PC-3 (cell line): ENCODE measurements at regions not wholly inside any gene's neighbourhood (a gene's known extent, or its start where the extent isn't known, plus 50 kb on each side); places are given as distances from the start of the nearest gene placed in this dataset.
"Not testable (repeated sequence)": the region's sequence is repeated elsewhere in the genome, so short reads cannot be mapped to it uniquely, and the experiment has no call there.

Experiments used
- ATAC-seq: fragments of 200-7000 bp; cut with Tn5 transposase; 2 replicates; pipeline ENCODE4 v1.9.1; 2020; ENCODE audit warnings: mild to moderate bottlenecking, moderate library complexity
- BruUV-seq: library from RNA; stranded (reverse); fragments of 400-500 nt; replicated peaks from 2 replicates; lab custom pipeline; 2021; lab: Mats Ljungman, UMichigan
- CTCF ChIA-PET: fragments of 300-600 bp; sonication (Branson Sonifier 250); formaldehyde crosslinking; loops from one replicate; lab custom pipeline; 2022; ENCODE audit warnings: antibody characterized with exemption; lab: Charles Lee
- POLR2A ChIA-PET: fragments of 300-600 bp; sonication (Branson Sonifier 250); formaldehyde crosslinking; loops from one replicate; lab custom pipeline; 2022; ENCODE audit warnings: antibody characterized with exemption; ENCODE audit not compliant: unreplicated experiment; lab: Charles Lee
- DNase-seq: peaks from one replicate; pipeline ENCODE4 v3.0.0-alpha.2; 2015
- H2AFZ ChIP-seq: fragments of 300-600 bp; sonication (generic); 2 replicates; pipeline ENCODE4 v1.6.0; 2016; ENCODE audit warnings: antibody characterized with exemption, low read length
- H3F3A ChIP-seq: fragments of 300-600 bp; sonication (generic); one replicate; pipeline ENCODE4 v1.6.0; 2017; ENCODE audit warnings: antibody characterized with exemption, low read length, control low read depth, mild to moderate bottlenecking; ENCODE audit not compliant: unreplicated experiment
- H3K27ac ChIP-seq: fragments of 300-600 bp; sonication (generic); 2 replicates; pipeline ENCODE4 v1.5.1; 2016; ENCODE audit warnings: mild to moderate bottlenecking, low read length
- H3K27me3 ChIP-seq: fragments of 300-600 bp; sonication (generic); 2 replicates; pipeline ENCODE4 v1.6.1; 2016; ENCODE audit warnings: low read length, mixed read lengths
- H3K36me3 ChIP-seq: fragments of 300-600 bp; sonication (generic); 2 replicates; pipeline ENCODE4 v1.6.1; 2016; ENCODE audit warnings: low read depth, mixed run types, low read length, mixed read lengths
- H3K4me1 ChIP-seq: fragments of 300-600 bp; sonication (generic); 2 replicates; pipeline ENCODE4 v1.5.1; 2016; ENCODE audit warnings: low read length; ENCODE audit not compliant: insufficient read depth
- H3K4me2 ChIP-seq: fragments of 300-600 bp; sonication (generic); 2 replicates; pipeline ENCODE4 v1.6.0; 2016; ENCODE audit warnings: low read length
- H3K4me3 ChIP-seq: fragments of 300-600 bp; sonication (generic); 2 replicates; pipeline ENCODE4 v1.5.1; 2016; ENCODE audit warnings: mild to moderate bottlenecking, low read length, mixed read lengths
- H3K79me2 ChIP-seq: fragments of 300-600 bp; sonication (generic); 2 replicates; pipeline ENCODE4 v1.6.1; 2017; ENCODE audit warnings: low read length, mixed read lengths
- H3K9ac ChIP-seq: fragments of 300-600 bp; sonication (generic); 2 replicates; pipeline ENCODE4 v1.6.0; 2016; ENCODE audit warnings: mild to moderate bottlenecking, low read length
- H3K9me2 ChIP-seq: fragments of 300-600 bp; sonication (generic); replicated peaks from 2 replicates; pipeline ENCODE4 v1.6.1; 2016; ENCODE audit warnings: mixed run types, low read length, mixed read lengths
- H3K9me3 ChIP-seq: fragments of 300-600 bp; sonication (generic); 2 replicates; pipeline ENCODE4 v1.6.1; 2016; ENCODE audit warnings: low read length, mixed read lengths
- H4K20me1 ChIP-seq: fragments of 300-600 bp; sonication (generic); 2 replicates; pipeline ENCODE4 v1.6.1; 2016; ENCODE audit warnings: low read length, mixed read lengths
- EZH2 ChIP-seq: fragments of 300-600 bp; sonication (generic); IDR thresholded peaks from one replicate; pipeline ENCODE4 v1.6.1; 2017; ENCODE audit warnings: antibody characterized with exemption, mild to moderate bottlenecking, low read length; ENCODE audit not compliant: unreplicated experiment
- EZH2phosphoT487 ChIP-seq: fragments of 300-600 bp; sonication (generic); IDR thresholded peaks from 2 replicates; pipeline ENCODE4 v1.6.1; 2018; ENCODE audit warnings: mild to moderate bottlenecking, antibody characterized with exemption, low read length, borderline replicate concordance
- intact Hi-C: fragments of 100-400 bp; cut with micrococcal nuclease; formaldehyde crosslinking; loops from 2 replicates; pipeline ENCODE4 v1.9.0; 2023
- TF ChIP-seq, protein P1 (sequence below): fragments of 300-600 bp; sonication (generic); conservative IDR thresholded peaks from 2 replicates; pipeline ENCODE4 v1.5.1; 2017; ENCODE audit warnings: antibody characterized with exemption, low read depth, mild to moderate bottlenecking, low read length

GRCh38 chr12:89870413-89871184, 162.0 kb upstream of the ATP2B1 start:
- no peaks in the 10 kb centered on the region for H3K27me3 ChIP-seq
- H3K4me2 ChIP-seq = no peak overlapping the region
- H4K20me1 ChIP-seq = no peaks in the 10 kb centered on the region
- no peaks in the 10 kb centered on the region for H3K4me1 ChIP-seq
- H3K79me2 ChIP-seq = no peaks in the 10 kb centered on the region
- POLR2A ChIA-PET = no interaction called here
- TF ChIP-seq EZH2 (no peak), EZH2phosphoT487 (no peak)
- TF ChIP-seq, protein P1, sequence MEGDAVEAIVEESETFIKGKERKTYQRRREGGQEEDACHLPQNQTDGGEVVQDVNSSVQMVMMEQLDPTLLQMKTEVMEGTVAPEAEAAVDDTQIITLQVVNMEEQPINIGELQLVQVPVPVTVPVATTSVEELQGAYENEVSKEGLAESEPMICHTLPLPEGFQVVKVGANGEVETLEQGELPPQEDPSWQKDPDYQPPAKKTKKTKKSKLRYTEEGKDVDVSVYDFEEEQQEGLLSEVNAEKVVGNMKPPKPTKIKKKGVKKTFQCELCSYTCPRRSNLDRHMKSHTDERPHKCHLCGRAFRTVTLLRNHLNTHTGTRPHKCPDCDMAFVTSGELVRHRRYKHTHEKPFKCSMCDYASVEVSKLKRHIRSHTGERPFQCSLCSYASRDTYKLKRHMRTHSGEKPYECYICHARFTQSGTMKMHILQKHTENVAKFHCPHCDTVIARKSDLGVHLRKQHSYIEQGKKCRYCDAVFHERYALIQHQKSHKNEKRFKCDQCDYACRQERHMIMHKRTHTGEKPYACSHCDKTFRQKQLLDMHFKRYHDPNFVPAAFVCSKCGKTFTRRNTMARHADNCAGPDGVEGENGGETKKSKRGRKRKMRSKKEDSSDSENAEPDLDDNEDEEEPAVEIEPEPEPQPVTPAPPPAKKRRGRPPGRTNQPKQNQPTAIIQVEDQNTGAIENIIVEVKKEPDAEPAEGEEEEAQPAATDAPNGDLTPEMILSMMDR = no peak
- CTCF ChIA-PET = no interaction called here
- BruUV-seq = no TSS peak
- no peaks in the 10 kb centered on the region for H3K9me3 ChIP-seq
- H3K36me3 ChIP-seq = no peaks in the 10 kb centered on the region
- no peak overlapping the region for H2AFZ ChIP-seq
- no peak overlapping the region for H3K4me3 ChIP-seq
- no peak for DNase-seq
- no peaks in the 10 kb centered on the region for H3F3A ChIP-seq
- no peak overlapping the region for H3K9ac ChIP-seq
- no peak for ATAC-seq
- intact Hi-C loops = no loop called here
- no peak overlapping the region for H3K27ac ChIP-seq
- no peaks in the 10 kb centered on the region for H3K9me2 ChIP-seq

DNA sequence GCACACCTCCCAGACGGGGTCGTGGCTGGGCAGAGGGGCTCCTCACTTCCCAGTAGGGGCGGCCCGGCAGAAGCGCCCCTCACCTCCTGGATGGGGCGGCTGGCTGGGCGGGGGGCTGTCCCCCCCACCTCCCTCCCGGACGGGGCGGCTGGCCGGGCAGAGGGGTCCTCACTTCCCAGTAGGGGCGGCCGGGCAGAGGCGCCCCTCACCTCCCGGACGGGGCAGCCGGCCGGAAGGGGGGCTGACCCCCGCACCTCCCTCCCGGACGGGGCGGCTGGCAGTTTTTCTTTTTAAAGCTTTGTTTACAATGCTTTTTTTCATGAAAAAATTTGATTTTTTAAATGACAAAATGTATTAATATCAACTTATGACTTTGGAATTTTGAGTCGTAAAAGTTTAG, 159.0 kb upstream of the ATP2B1 start:
- H4K20me1 ChIP-seq, intact Hi-C loops, H3K36me3 ChIP-seq, ATAC-seq, H3K9ac ChIP-seq, H3K9me3 ChIP-seq, POLR2A ChIA-PET, CTCF ChIA-PET, H3K4me3 ChIP-seq, H3K4me1 ChIP-seq, H2AFZ ChIP-seq, H3K79me2 ChIP-seq, BruUV-seq, H3K9me2 ChIP-seq, H3K27me3 ChIP-seq, H3K27ac ChIP-seq, H3F3A ChIP-seq, H3K4me2 ChIP-seq, DNase-seq: not testable (repeated sequence)

DNA sequence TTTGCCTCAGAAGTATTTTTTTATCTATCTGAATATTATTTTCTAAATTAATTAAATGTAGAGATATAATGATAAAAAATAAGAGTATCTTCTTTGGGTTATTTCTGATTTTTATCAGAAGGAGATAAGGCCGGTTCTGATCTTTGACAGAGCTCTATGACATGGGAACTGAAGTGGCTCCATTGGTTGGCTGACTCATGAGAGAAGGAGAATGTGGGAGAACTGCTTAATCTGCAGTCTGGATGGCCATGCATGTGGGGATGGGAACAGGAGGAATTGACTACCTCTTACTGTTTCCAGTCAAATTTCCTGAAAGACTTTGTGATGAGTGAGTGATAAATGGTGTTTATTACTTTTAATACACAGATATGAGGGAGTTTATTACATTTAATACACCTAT, 155.8 kb upstream of the ATP2B1 start:
- no peak overlapping the region for H3K4me2 ChIP-seq
- H3K4me1 ChIP-seq = peaks cover 2% of the 10 kb centered on the region; the same call in 1 of the 2 replicates
- DNase-seq (no peak), ATAC-seq (no peak)
- no peak overlapping the region for H3K9ac ChIP-seq
- TF ChIP-seq, protein P1 = no peak
- TF ChIP-seq EZH2phosphoT487 (no peak), EZH2 (no peak)
- no TSS peak for BruUV-seq
- H3K9me2 ChIP-seq = no peaks in the 10 kb centered on the region
- intact Hi-C loops = no loop called here
- no peaks in the 10 kb centered on the region for H3K9me3 ChIP-seq
- ChIA-PET CTCF (no interaction called here), POLR2A (interaction anchor here (0.6 kb wide), 1 partner anchor 1239 kb away, joined by 3 read pairs; no protein-coding TSS in a partner anchor)
- no peaks in the 10 kb centered on the region for H3K36me3 ChIP-seq
- no peaks in the 10 kb centered on the region for H4K20me1 ChIP-seq
- no peak overlapping the region for H3K4me3 ChIP-seq
- no peaks in the 10 kb centered on the region for H3K27me3 ChIP-seq
- H3K79me2 ChIP-seq = no peaks in the 10 kb centered on the region
- no peak overlapping the region for H2AFZ ChIP-seq
- H3F3A ChIP-seq = no peaks in the 10 kb centered on the region
- H3K27ac ChIP-seq = no peak overlapping the region
